H1 (cell line): ENCODE measurements at regions not wholly inside any gene's neighbourhood (a gene's known extent, or its start where the extent isn't known, plus 50 kb on each side); places are given as distances from the start of the nearest gene placed in this dataset.

Experiments used
- CTCF ChIA-PET: fragments of 300-600 bp; sonication (Branson Sonifier 250); formaldehyde crosslinking; loops from one replicate; lab custom pipeline; 2021; ENCODE audit not compliant: partially characterized antibody; lab: Charles Lee
- POLR2A ChIA-PET: fragments of 300-600 bp; sonication (Branson Sonifier 250); formaldehyde crosslinking; loops from one replicate; lab custom pipeline; 2021; ENCODE audit warnings: inconsistent platforms; ENCODE audit not compliant: partially characterized antibody; lab: Charles Lee
- DNase-seq, 2 experiments: peaks; one replicate each; pipeline versions ENCODE4 v3.0.0 to v3.0.0-alpha.2; 2010 to 2022; ENCODE audit warnings: low spot score in 2 of 2, low read depth in 1 of 2, mixed read lengths in 1 of 2
- FAIRE-seq: peaks from 2 replicates; lab custom pipeline; 2011; peaks lifted over from hg19 to GRCh38; lab: Jason Lieb, UNC
- H2AFZ ChIP-seq: 2 replicates; pipeline ENCODE4 v1.8.1; 2012; ENCODE audit warnings: low read length, inconsistent platforms
- H2AK5ac ChIP-seq: 2 replicates; pipeline ENCODE4 v1.6.1; 2013; ENCODE audit warnings: low read depth, low read length
- H2BK120ac ChIP-seq: replicated peaks from 2 replicates; pipeline ENCODE3; 2013; ENCODE audit warnings: low read depth, low read length, inconsistent platforms
- H2BK12ac ChIP-seq: 2 replicates; pipeline ENCODE4 v1.6.1; 2013; ENCODE audit warnings: low read depth, low read length
- H2BK15ac ChIP-seq: 2 replicates; pipeline ENCODE4 v1.6.1; 2013; ENCODE audit warnings: low read length
- H2BK20ac ChIP-seq: 2 replicates; pipeline ENCODE4 v1.6.1; 2013; ENCODE audit warnings: low read length
- H2BK5ac ChIP-seq: 2 replicates; pipeline ENCODE4 v1.6.1; 2013; ENCODE audit warnings: low read depth, low read length
- H3K14ac ChIP-seq: 2 replicates; pipeline ENCODE4 v1.6.1; 2013; ENCODE audit warnings: inconsistent platforms; ENCODE audit not compliant: insufficient read length
- H3K18ac ChIP-seq: 2 replicates; pipeline ENCODE4 v1.6.1; 2013; ENCODE audit warnings: low read length; ENCODE audit errors: extremely low read depth
- H3K23ac ChIP-seq: 2 replicates; pipeline ENCODE4 v1.6.1; 2013; ENCODE audit warnings: inconsistent platforms; ENCODE audit not compliant: insufficient read length
- H3K23me2 ChIP-seq: 2 replicates; pipeline ENCODE4 v1.6.1; 2013; ENCODE audit warnings: low read depth, low read length
- H3K27ac ChIP-seq: 2 replicates; pipeline ENCODE4 v1.6.1; 2011; ENCODE audit warnings: low read depth, low read length, inconsistent platforms
- H3K27me3 ChIP-seq, 4 experiments: replicated peaks in 1 of 4; 1 replicate in 1 of 4; 2 replicates in 3 of 4; pipeline versions ENCODE4 v1.6.1 to v1.8.1; 2011 to 2013; ENCODE audit warnings: low read length in 3 of 4, mild to moderate bottlenecking in 3 of 4, inconsistent platforms in 2 of 4, mixed read lengths in 2 of 4, moderate library complexity in 1 of 4; ENCODE audit not compliant: control insufficient read depth in 3 of 4, insufficient read depth in 3 of 4; ENCODE audit errors: extremely low read depth in 1 of 4
- H3K36me3 ChIP-seq, 4 experiments: 2 replicates each; pipeline versions ENCODE4 v1.6.1 to v1.8.1; 2011 to 2013; ENCODE audit warnings: mild to moderate bottlenecking in 4 of 4, low read length in 3 of 4, moderate library complexity in 2 of 4, control low read depth in 1 of 4, inconsistent platforms in 1 of 4; ENCODE audit not compliant: insufficient read depth in 4 of 4, control insufficient read depth in 2 of 4
- H3K4ac ChIP-seq: replicated peaks from 2 replicates; pipeline ENCODE3; 2013; ENCODE audit warnings: low read length, low read depth, mixed read lengths, inconsistent platforms; ENCODE audit not compliant: insufficient read length
- H3K4me1 ChIP-seq, 4 experiments: replicated peaks in 1 of 4; 1 replicate in 1 of 4; 2 replicates in 3 of 4; pipeline versions ENCODE4 v1.6.1 to v1.8.1; 2011 to 2013; ENCODE audit warnings: low read length in 3 of 4, inconsistent platforms in 2 of 4, mixed read lengths in 1 of 4; ENCODE audit not compliant: insufficient read depth in 4 of 4, control insufficient read depth in 3 of 4
- H3K4me2 ChIP-seq, 2 experiments: 2 replicates each; pipeline versions ENCODE4 v1.6.1 to v1.8.1; 2011 to 2013; ENCODE audit warnings: low read depth in 2 of 2, low read length in 2 of 2, control low read depth in 1 of 2, inconsistent platforms in 1 of 2, mild to moderate bottlenecking in 1 of 2; ENCODE audit not compliant: insufficient read depth in 1 of 2
- H3K4me3 ChIP-seq, 4 experiments: fragments of 200-600, 300-600 bp in 1 of 4; sonication (generic), shearing (Covaris generic), sonication (Bioruptor Twin) in 1 of 4; 2 replicates each; pipeline versions ENCODE4 v1.5.1 to v1.8.1; 2011 to 2016; ENCODE audit warnings: low read length in 4 of 4, low read depth in 3 of 4, control low read depth in 2 of 4, inconsistent platforms in 2 of 4, mild to moderate bottlenecking in 2 of 4, mixed read lengths in 1 of 4, moderate library complexity in 1 of 4; ENCODE audit not compliant: insufficient read depth in 2 of 4; ENCODE audit errors: extremely low read depth in 1 of 4
- H3K56ac ChIP-seq: replicated peaks from 2 replicates; pipeline ENCODE3; 2013; ENCODE audit warnings: low read depth, mild to moderate bottlenecking, mixed read lengths, low read length, inconsistent platforms; ENCODE audit not compliant: insufficient read length
- H3K79me1 ChIP-seq: 2 replicates; pipeline ENCODE4 v1.6.1; 2013; ENCODE audit warnings: low read depth, low read length, control low read depth
- H3K79me2 ChIP-seq, 2 experiments: 2 replicates each; pipeline versions ENCODE4 v1.6.1 to v1.8.1; 2012 to 2013; ENCODE audit warnings: low read length in 2 of 2, mild to moderate bottlenecking in 2 of 2, inconsistent platforms in 1 of 2; ENCODE audit not compliant: insufficient read depth in 2 of 2, control insufficient read depth in 1 of 2
- H3K9ac ChIP-seq, 4 experiments: replicated peaks in 1 of 4; 1 replicate in 1 of 4; 2 replicates in 3 of 4; pipeline versions ENCODE4 v1.6.1 to v1.8.1; 2011 to 2013; ENCODE audit warnings: low read depth in 3 of 4, low read length in 3 of 4, control low read depth in 2 of 4, mild to moderate bottlenecking in 2 of 4, moderate library complexity in 2 of 4, inconsistent platforms in 1 of 4; ENCODE audit errors: extremely low read depth in 1 of 4
- H3K9me3 ChIP-seq, 2 experiments: 2 replicates each; pipeline versions ENCODE4 v1.6.1 to v1.8.1; 2012 to 2013; ENCODE audit warnings: mild to moderate bottlenecking in 2 of 2, moderate library complexity in 2 of 2, control low read depth in 1 of 2, inconsistent platforms in 1 of 2, low read depth in 1 of 2, low read length in 1 of 2, mixed read lengths in 1 of 2; ENCODE audit not compliant: insufficient read depth in 2 of 2
- H4K20me1 ChIP-seq, 2 experiments: replicated peaks in 1 of 2; 2 replicates each; pipeline versions ENCODE3 to v1.8.1; 2011 to 2013; ENCODE audit warnings: inconsistent platforms in 2 of 2, low read length in 2 of 2, mild to moderate bottlenecking in 1 of 2; ENCODE audit not compliant: insufficient read depth in 2 of 2, control insufficient read depth in 1 of 2
- H4K5ac ChIP-seq: 2 replicates; pipeline ENCODE4 v1.6.1; 2013; ENCODE audit warnings: low read length, low read depth, mixed read lengths, inconsistent platforms; ENCODE audit not compliant: insufficient read length
- H4K8ac ChIP-seq: 2 replicates; pipeline ENCODE4 v1.8.0; 2013; ENCODE audit warnings: mild to moderate bottlenecking, moderate library complexity, low read length, inconsistent platforms; ENCODE audit not compliant: insufficient read depth; ENCODE audit errors: extremely low read depth
- H4K91ac ChIP-seq: replicated peaks from 2 replicates; pipeline ENCODE3; 2013; ENCODE audit warnings: low read length, mixed read lengths, inconsistent platforms; ENCODE audit not compliant: insufficient read length
- BCL11A ChIP-seq, 2 experiments: IDR thresholded peaks; one replicate each; pipeline ENCODE4 v1.6.1; 2011; ENCODE audit warnings: low read depth in 2 of 2, low read length in 2 of 2, mild to moderate bottlenecking in 2 of 2
- GTF2F1 ChIP-seq: IDR thresholded peaks from 2 replicates; pipeline ENCODE4 v1.6.1; 2012; ENCODE audit warnings: low read depth, low read length, improper control_type of control experiment, borderline replicate concordance
- RBBP5 ChIP-seq: IDR thresholded peaks from 2 replicates; pipeline ENCODE4 v1.7.1; 2012; ENCODE audit warnings: low read depth, mild to moderate bottlenecking, inconsistent platforms, low read length, moderate library complexity, borderline replicate concordance
- WGBS, 2 experiments: shearing (Covaris generic) in 1 of 2; methylation state at CpG; one replicate each; pipeline versions ENCODE4 v1.1.6 to v1.1.7; 2013 to 2015; ENCODE audit warnings: low lambda C conversion rate in 2 of 2, mixed read lengths in 2 of 2, inconsistent platforms in 1 of 2, low coverage in 1 of 2, missing lambda C conversion rate in 1 of 2; ENCODE audit not compliant: insufficient replicate concordance in 2 of 2, insufficient coverage in 1 of 2, insufficient read length in 1 of 2; ENCODE audit errors: extremely low coverage in 1 of 2, missing lambda C conversion rate in 1 of 2; 5-methylcytosine and 5-hydroxymethylcytosine counted together

GRCh38 chr2:19733390-19733789 is 168.4 kb downstream of the TTC32 start:
- Histone ChIP-seq H3K23me2 (no peaks in the 10 kb centered on the region), H3K18ac (no peak overlapping the region), H3K27ac (no peak overlapping the region), H2AK5ac (no peak overlapping the region), H3K14ac (no peak overlapping the region), H4K20me1 (no peaks in the 10 kb centered on the region), H2BK5ac (no peak overlapping the region), H4K5ac (no peak overlapping the region), H2BK12ac (no peak overlapping the region), H2AFZ (no peak overlapping the region), H3K23ac (no peak overlapping the region), H3K4me3 (no peak overlapping the region), H3K4ac (no peak overlapping the region), H3K4me1 (no peaks in the 10 kb centered on the region), H3K9me3 (no peaks in the 10 kb centered on the region), H3K56ac (no peak overlapping the region), H4K91ac (no peak overlapping the region), H2BK20ac (no peak overlapping the region), H4K8ac (no peak overlapping the region), H3K27me3 (no peaks in the 10 kb centered on the region), H3K79me1 (no peaks in the 10 kb centered on the region), H3K9ac (no peak overlapping the region), H3K4me2 (no peak overlapping the region), H3K79me2 (no peaks in the 10 kb centered on the region), H2BK15ac (no peak overlapping the region), H3K36me3 (no peaks in the 10 kb centered on the region), H2BK120ac (no peak overlapping the region)
- ChIA-PET CTCF (interaction anchor here (1.4 to 2.0 kb wide), 2 partner anchors 14 kb away, joined by 8 to 10 read pairs; no protein-coding TSS in a partner anchor), POLR2A (no interaction called here)
- FAIRE-seq (no peak), DNase-seq (no peak)
- no peak for TF ChIP-seq GTF2F1
- TF ChIP-seq BCL11A (IDR thresholded peaks at IDR 0.05; ENCODE audit: low read depth in 2 of 2, low read length in 2 of 2), result no peak
- no peak for TF ChIP-seq RBBP5
- WGBS, 2 experiments, result 89% methylated on average over 4 of the region's 4 CpGs; no CpG with 5 or more reads in 1 of the 2 experiments
